Gastrocnemius medialis (tissue), 4 donors: ENCODE measurements at regions not wholly inside any gene's neighbourhood (a gene's known extent, or its start where the extent isn't known, plus 50 kb on each side); places are given as distances from the start of the nearest gene placed in this dataset.

ENCODE experiments used
- POLR2A ChIP-seq, 2 donors: fragments of 450-650 bp; IDR thresholded peaks; one replicate each; pipeline ENCODE4 v1.6.1; 2017; ENCODE audit warnings: antibody characterized with exemption in 2 of 2, mild to moderate bottlenecking in 2 of 2, moderate library complexity in 2 of 2
- TF ChIP-seq, protein P1 (sequence below), 5 experiments: fragments of 450-650 bp in 3 of 5; fragments of 200-600 bp in 2 of 5; sonication (generic) in 2 of 5; IDR thresholded peaks in 4 of 5; conservative IDR thresholded peaks in 1 of 5; 1 replicate in 4 of 5; 2 replicates in 1 of 5; pipeline ENCODE4 v1.5.1; 2016 to 2019; ENCODE audit warnings: antibody characterized with exemption in 5 of 5, mild to moderate bottlenecking in 3 of 5, moderate library complexity in 3 of 5

DNA sequence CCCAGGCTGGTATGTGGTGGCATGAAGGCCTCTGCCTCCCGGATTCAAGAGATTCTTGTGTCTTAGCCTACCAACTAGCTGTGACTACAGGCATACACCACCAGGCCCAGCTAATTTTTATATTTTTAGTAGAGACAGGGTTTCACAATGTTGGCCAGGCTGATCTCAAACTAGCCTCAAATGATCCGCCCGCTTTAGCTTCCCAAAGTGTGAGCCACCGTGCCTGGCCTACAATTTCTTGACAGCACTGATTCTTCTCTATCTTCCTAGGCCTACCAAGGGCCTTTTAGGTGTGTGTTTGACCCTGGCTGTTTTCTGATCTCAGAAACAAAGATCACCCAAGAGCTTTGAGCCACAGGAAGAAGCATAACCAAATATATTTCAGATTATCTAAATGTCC lies 540.8 kb upstream of the ADAMTS5 start:
- TF ChIP-seq, protein P1, sequence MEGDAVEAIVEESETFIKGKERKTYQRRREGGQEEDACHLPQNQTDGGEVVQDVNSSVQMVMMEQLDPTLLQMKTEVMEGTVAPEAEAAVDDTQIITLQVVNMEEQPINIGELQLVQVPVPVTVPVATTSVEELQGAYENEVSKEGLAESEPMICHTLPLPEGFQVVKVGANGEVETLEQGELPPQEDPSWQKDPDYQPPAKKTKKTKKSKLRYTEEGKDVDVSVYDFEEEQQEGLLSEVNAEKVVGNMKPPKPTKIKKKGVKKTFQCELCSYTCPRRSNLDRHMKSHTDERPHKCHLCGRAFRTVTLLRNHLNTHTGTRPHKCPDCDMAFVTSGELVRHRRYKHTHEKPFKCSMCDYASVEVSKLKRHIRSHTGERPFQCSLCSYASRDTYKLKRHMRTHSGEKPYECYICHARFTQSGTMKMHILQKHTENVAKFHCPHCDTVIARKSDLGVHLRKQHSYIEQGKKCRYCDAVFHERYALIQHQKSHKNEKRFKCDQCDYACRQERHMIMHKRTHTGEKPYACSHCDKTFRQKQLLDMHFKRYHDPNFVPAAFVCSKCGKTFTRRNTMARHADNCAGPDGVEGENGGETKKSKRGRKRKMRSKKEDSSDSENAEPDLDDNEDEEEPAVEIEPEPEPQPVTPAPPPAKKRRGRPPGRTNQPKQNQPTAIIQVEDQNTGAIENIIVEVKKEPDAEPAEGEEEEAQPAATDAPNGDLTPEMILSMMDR (IDR thresholded peaks at IDR 0.05 in 4 of 5, conservative IDR thresholded peaks at IDR 0.05 in 1 of 5), result no peak
- TF ChIP-seq POLR2A (IDR thresholded peaks at IDR 0.05), result no peak
